GM21381 (cell line): ENCODE measurements at regions not wholly inside any gene's neighbourhood (a gene's known extent, or its start where the extent isn't known, plus 50 kb on each side); places are given as distances from the start of the nearest gene placed in this dataset.

Experiments used
- ATAC-seq: cut with Tn5 transposase; IDR thresholded peaks from one replicate; pipeline ENCODE4 v1.9.1; 2021; ENCODE audit warnings: mild to moderate bottlenecking, moderate library complexity; ENCODE audit not compliant: unreplicated experiment

DNA sequence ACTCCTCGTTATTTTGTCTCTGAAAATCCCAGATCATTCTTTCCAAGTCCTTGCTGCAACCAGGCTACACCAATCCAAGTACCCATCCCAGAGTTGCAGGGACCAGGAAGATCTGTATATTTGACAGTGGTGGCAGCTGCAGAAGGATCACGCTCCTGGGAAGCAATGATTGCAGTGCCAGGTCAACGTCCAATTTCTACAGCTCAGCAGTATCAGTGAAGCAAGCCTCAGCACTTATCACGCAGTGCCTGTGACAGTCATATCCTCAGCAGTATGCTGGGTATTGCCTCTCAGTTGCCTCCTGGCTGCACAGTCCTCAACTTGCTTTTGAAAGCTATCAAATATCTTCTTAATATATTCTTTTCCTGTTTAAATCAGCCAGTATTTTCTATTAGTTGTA lies 66.7 kb downstream of the BARHL2 start:
- no peak for ATAC-seq

DNA sequence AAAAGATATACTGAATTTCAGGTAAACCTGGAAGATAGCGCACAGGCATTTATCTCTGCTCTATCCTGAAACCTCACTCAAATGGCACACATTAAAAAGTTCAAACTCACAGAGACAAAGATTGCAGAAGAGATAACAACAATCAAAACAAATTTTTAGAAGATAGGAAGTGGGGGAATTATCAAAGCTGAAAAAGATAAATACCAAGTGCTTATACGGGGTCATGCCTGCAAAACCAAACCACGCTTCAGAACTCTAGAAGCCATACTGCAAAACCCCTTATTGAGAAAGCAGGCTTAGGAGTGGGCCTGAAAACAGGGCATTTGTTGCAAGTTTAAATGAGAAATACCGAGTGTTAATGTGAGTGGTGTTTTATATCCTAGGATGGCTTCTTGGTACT lies 76.8 kb downstream of the BARHL2 start:
- ATAC-seq = no peak

GRCh38 chr1:90622666-90623065 lies 94.4 kb downstream of the BARHL2 start:
- no peak for ATAC-seq

DNA sequence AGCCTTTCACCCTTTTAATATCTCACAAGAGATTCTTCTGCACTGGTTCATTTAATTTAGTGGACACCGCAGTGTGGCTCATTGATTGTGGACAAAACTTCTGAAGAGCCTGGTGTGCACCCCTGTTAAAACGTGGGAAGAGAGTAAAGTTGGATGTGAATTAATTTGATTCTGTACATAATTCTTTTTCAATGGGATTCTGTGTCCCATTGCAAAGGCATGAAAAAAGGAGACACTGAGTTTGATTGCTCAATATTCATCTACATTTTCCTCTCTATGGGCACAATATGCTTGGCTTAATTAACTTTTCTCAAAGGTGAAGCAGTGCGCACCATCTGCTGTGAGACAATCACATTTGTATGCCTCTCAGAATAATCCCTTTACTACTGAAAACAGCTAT lies 95.1 kb downstream of the BARHL2 start:
- no peak for ATAC-seq

DNA sequence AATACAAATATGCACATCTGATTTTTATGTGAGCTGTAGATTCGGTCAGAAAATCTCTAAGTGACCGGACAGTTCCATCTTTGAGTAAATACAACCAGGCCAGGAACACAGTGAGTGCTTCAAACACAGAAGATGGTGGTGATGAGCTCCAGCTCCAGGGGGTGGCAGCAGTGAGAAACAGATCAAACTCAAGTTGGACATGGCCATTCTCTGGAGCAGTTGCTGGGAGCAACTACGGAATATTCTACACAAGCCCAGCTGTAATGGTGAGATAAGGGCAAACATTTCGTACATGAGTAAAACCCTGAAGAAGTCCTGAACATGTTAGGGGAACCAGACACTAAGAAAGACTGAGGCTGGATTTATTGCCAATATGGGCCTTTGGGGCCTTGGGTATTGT lies 100.7 kb downstream of the BARHL2 start:
- ATAC-seq = no peak

DNA sequence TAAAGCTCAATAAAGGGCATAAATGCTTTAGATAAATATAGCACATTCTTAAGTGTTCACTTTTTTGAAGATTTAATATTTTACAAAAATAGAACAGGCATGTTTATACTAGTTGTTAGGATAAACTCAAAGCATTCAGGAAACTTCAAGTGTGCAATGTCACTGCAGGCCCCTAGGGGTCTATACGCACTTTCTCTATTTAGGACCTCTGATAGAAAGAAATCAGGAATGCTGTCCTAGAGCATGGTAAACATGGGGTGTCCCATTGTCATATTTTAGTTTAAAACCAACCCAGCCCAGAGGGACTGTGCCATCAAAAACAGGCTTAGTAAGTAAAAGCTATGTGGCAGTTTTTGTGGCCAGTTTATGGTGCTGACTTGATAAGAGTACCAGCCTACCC lies 102.2 kb downstream of the BARHL2 start:
- no peak for ATAC-seq

DNA sequence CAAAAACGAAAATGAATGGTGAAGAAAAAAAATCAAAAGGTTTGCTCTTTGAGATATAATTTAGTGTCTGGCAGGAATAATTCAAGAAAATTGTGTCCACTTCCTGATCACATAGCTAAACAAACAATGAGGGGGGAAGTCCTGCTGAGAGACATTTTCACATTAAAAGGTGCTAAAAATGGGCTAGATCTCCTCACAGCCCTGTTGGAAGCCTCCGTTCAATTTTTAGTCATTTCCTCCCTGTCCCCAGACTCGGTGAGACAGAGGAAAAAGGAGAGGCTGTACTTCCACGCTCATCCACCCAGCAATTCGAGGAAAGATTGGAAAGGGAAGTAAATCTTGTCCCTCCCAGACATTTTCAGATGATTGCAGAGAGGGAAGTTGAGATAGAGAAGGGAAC lies 103.7 kb downstream of the BARHL2 start:
- ATAC-seq = no peak

GRCh38 chr1:90612033-90612432 lies 105.1 kb downstream of the BARHL2 start:
- ATAC-seq = no peak

DNA sequence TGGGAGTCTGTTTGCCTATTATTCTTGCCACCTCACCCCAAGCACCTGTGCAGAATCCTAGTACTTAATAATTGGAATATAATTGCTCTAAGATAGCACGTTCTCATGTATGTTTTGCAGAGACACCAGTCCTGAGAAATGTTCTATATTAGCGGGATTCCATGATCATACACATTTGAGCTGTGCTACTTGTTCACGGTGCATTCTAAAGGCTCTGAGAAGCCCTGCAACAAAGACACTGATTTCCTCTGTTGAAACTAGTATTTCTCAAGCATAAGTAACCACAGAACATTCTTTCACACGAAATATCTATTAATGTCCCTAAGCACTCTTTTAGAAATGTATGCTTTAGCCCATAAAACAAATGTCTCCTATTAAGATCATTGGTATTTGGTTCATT lies 109.4 kb downstream of the BARHL2 start:
- ATAC-seq = no peak

- no peak for ATAC-seq
These were observed 112.0 kb downstream of the BARHL2 start for GRCh38 chr1:90605070-90605469.

- no peak for ATAC-seq
These were observed 123.8 kb downstream of the BARHL2 start for GRCh38 chr1:90593312-90593711.

- no peak for ATAC-seq
These were observed 125.1 kb downstream of the BARHL2 start for GRCh38 chr1:90591970-90592356.

- no peak for ATAC-seq
These were observed 125.6 kb downstream of the BARHL2 start for GRCh38 chr1:90591355-90591969.

DNA sequence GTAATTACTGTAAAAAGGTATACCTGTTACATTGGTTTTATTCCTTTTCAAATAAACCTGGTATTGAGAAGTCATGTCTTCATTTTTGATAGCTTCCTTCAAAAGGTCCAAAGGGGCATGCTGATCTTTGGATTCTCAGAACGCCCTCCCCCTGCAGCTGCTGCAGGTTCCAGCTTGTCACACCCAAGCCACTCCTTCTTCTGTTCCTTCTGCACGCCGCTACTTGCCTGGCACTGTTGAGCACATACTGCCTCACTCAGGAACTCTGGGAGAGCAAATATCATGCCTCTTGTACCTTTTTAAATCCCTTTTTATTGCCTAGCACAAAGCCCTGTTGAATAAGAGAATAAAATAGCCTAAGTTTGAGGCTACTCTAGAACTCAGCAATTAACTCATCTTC lies 136.9 kb downstream of the BARHL2 start:
- ATAC-seq = no peak

GRCh38 chr1:90579212-90579802 lies 137.8 kb downstream of the BARHL2 start:
- ATAC-seq = peak; percentile 74

GRCh38 chr1:90574692-90575370 lies 142.3 kb downstream of the BARHL2 start:
- ATAC-seq = no peak

- ATAC-seq = no peak
These were observed 143.4 kb downstream of the BARHL2 start for GRCh38 chr1:90573736-90574135.

DNA sequence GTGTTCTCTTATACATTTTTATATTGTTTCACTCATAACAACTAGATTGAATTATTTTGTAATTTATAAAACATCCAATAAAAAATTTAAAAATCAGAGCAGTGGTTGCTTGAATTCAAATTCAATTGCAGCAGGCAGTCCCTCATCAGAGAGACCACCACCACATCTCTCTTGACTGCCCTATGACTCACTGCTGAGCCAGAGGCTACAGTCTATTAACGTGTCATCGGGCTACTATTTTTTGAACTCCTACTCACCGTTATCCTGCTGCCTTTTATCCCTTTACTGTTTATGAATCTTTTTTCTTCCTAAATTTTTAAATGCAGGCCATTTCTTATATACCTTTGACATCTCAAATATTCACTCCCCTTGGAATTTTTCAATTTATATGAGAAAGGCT lies 144.7 kb downstream of the BARHL2 start:
- ATAC-seq = no peak

GRCh38 chr1:90568436-90568835 lies 148.7 kb downstream of the BARHL2 start:
- no peak for ATAC-seq

DNA sequence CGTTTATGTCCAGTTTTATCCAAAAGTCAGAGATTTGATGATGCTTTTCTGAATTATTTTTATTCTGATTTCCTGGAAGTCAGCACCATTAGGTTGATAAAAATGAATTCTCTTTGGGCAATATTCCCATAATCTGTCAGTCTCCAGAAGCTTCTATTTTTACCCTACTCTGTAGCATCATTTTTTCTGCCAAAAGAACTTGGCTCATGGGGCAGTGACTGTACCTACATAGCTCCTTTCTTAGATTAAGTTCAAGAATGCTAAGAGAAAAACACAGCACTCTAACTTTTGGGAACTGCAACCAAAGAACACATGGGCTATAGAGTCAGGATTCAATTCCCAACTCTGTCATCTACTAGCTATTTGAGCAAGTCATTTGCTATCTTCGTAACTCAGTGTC lies 152.9 kb downstream of the BARHL2 start:
- ATAC-seq = no peak

DNA sequence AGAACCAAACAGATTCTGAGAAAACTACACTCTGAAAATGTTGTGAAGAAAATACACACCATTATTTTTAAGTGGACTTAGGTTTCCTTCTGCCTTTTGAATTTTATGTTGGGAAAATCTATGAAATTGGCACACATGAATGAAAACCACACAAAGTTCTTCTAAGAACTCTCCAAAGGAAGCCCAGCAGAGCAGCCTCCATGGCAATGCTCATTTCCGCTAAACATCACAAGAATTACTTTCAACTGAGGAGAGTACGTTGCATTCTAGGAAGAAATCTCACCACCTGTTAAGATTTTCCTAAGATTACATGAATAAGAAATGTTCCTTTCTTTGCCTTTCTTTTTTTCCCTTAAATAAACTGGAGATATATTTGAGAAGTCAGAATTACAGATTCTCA lies 154.2 kb downstream of the BARHL2 start:
- no peak for ATAC-seq

- no peak for ATAC-seq
These were observed 155.2 kb downstream of the BARHL2 start for GRCh38 chr1:90561911-90562310.
